MM.1S (cell line): ENCODE measurements at regions not wholly inside any gene's neighbourhood (a gene's known extent, or its start where the extent isn't known, plus 50 kb on each side); places are given as distances from the start of the nearest gene placed in this dataset.

Source experiments
- DNase-seq: peaks from one replicate; pipeline ENCODE4 v3.0.0-alpha.2; 2015
- H2AFZ ChIP-seq: fragments of 300-600 bp; sonication (generic); 2 replicates; pipeline ENCODE4 v1.6.0; 2016; ENCODE audit warnings: antibody characterized with exemption, low read length
- H3F3A ChIP-seq: fragments of 300-600 bp; sonication (generic); 2 replicates; pipeline ENCODE4 v1.6.1; 2016; ENCODE audit warnings: mild to moderate bottlenecking, antibody characterized with exemption, low read length, moderate library complexity, mixed read lengths; ENCODE audit not compliant: insufficient read depth
- H3K27ac ChIP-seq: fragments of 300-600 bp; sonication (generic); 2 replicates; pipeline ENCODE4 v1.5.1; 2016; ENCODE audit warnings: mild to moderate bottlenecking, low read length
- H3K27me3 ChIP-seq: fragments of 300-600 bp; sonication (generic); replicated peaks from 2 replicates; pipeline ENCODE4 v1.6.0; 2016; ENCODE audit warnings: low read length; ENCODE audit not compliant: insufficient read depth
- H3K36me3 ChIP-seq: fragments of 300-600 bp; sonication (generic); replicated peaks from 2 replicates; pipeline ENCODE4 v1.6.1; 2016; ENCODE audit warnings: mild to moderate bottlenecking, low read length, mixed read lengths; ENCODE audit not compliant: insufficient read depth
- H3K4me1 ChIP-seq: fragments of 300-600 bp; sonication (generic); 2 replicates; pipeline ENCODE4 v1.6.1; 2016; ENCODE audit warnings: low read length, mixed read lengths
- H3K4me2 ChIP-seq: fragments of 300-600 bp; sonication (generic); 2 replicates; pipeline ENCODE4 v1.6.0; 2016; ENCODE audit warnings: low read depth, low read length
- H3K4me3 ChIP-seq: fragments of 300-600 bp; sonication (generic); 2 replicates; pipeline ENCODE4 v1.5.1; 2016; ENCODE audit warnings: low read length, mixed read lengths
- H3K79me2 ChIP-seq: fragments of 300-600 bp; sonication (generic); 2 replicates; pipeline ENCODE4 v1.6.1; 2016; ENCODE audit warnings: mixed run types, low read length, mixed read lengths
- H3K9ac ChIP-seq: fragments of 300-600 bp; sonication (generic); 2 replicates; pipeline ENCODE4 v1.6.1; 2016; ENCODE audit warnings: low read length, mixed read lengths
- H3K9me2 ChIP-seq: fragments of 300-600 bp; sonication (generic); replicated peaks from 2 replicates; pipeline ENCODE4 v1.6.1; 2016; ENCODE audit warnings: mild to moderate bottlenecking, low read length, mixed read lengths; ENCODE audit not compliant: insufficient read depth
- H3K9me3 ChIP-seq: fragments of 300-600 bp; sonication (generic); replicated peaks from 2 replicates; pipeline ENCODE4 v1.6.1; 2016; ENCODE audit warnings: mild to moderate bottlenecking, low read length, mixed read lengths; ENCODE audit not compliant: insufficient read depth
- H4K20me1 ChIP-seq: fragments of 300-600 bp; sonication (generic); 2 replicates; pipeline ENCODE4 v1.6.1; 2016; ENCODE audit warnings: mild to moderate bottlenecking, low read length, moderate library complexity, mixed read lengths; ENCODE audit not compliant: insufficient read depth
- CTCF ChIP-seq: fragments of 300-600 bp; sonication (generic); IDR thresholded peaks from 2 replicates; pipeline ENCODE4 v1.5.1; 2016; ENCODE audit warnings: antibody characterized with exemption, low read length, mixed read lengths
- EZH2 ChIP-seq: fragments of 300-600 bp; sonication (generic); optimal IDR thresholded peaks from 2 replicates; pipeline ENCODE3; 2017; ENCODE audit warnings: low read depth, mild to moderate bottlenecking, antibody characterized with exemption, low read length, mixed read lengths
- EZH2phosphoT487 ChIP-seq: fragments of 300-600 bp; sonication (generic); IDR thresholded peaks from 2 replicates; pipeline ENCODE4 v1.6.1; 2018; ENCODE audit warnings: antibody characterized with exemption, low read length

DNA sequence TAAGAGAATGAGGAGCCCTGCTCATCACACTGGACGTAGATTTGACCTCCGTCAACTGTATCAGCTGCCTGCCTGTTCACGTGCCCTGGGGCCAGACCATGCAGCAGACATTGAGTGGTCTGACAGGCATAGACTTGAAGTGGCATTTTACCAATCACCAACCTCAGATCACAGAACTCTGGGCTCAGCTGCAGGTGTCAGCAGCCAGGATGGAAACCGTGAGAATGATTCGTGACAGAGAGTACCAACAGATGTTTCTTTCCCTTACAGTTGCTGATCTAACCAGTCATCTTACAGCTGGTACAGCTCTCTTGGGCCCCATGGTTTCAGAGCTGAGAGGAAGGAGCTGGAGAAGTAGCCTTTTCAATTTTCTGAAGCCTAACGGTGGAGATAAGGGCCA lies 148.9 kb downstream of the EN1 start:
- Histone ChIP-seq H3K36me3 (no peaks in the 10 kb centered on the region), H3K9ac (0 out of 2 replicates have a peak overlapping the region, but pooled peaks have one; percentile 14), H2AFZ (0 out of 2 replicates have a peak overlapping the region, but pooled peaks have one; percentile 1), H4K20me1 (no peaks in the 10 kb centered on the region), H3K9me2 (no peaks in the 10 kb centered on the region), H3K4me1 (peaks cover 10% of the 10 kb centered on the region), H3K79me2 (no peaks in the 10 kb centered on the region), H3K27ac (peak overlapping the region; percentile 60), H3F3A (peaks cover 7% of the 10 kb centered on the region; the same call in 1 of the 2 replicates), H3K9me3 (no peaks in the 10 kb centered on the region), H3K27me3 (no peaks in the 10 kb centered on the region), H3K4me3 (no peak overlapping the region), H3K4me2 (peak overlapping the region; percentile 4; the same call in 1 of the 2 replicates)
- peak; percentile 89 for DNase-seq
- TF ChIP-seq EZH2phosphoT487, result no peak
- no peak for TF ChIP-seq EZH2
- TF ChIP-seq CTCF, result no peak

DNA sequence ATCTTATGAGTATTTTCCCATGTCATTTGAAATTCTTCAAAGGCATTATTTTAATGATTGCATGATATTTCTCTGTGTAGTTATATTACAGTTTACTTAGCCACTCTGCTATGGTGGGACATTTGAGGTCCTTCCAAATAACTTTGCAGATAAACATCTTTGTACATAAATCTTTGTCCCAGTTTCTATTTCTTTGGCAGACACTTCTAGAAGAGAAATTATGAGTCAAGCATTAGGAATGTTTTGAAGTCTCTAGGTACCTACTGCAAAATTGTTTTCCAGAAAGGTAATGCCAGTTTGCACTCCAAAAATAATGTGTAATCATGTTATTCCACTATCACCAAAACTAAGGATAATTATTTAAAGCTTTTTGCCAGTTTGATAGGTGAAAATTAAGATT lies 149.7 kb downstream of the EN1 start:
- TF ChIP-seq CTCF, result no peak
- no peak overlapping the region for H3K4me3 ChIP-seq

DNA sequence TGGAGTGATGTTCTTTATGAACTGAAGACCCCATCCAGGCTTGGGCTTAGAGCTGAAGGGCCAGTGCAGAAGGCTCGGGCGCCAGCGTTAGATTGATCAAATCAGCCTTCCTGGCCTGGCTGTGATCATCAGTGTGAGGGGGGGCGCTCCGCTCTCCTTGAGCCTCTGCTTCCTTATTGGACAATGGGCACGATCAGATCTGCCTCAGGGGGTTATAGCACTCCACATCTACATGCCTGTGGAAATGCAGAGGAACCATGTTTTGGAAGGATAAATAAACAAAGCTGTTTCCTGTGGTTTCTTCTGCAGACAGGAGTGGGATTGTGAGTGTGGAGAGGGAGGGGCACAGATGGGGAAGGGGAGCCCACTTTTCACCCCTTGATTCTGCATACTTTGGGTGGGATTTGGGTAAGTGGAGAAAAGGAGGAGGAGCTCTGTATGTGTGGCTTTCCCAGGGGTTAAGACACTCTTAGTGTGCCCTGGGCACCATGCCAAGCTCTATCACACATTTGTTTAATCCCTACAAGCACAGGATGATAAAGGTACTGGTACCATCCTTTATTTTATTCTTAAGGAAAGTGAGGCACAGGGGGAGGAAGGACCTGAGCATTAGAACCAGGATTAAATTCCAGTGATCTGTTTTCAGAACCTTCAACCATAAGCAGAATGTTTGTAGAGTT lies 150.5 kb downstream of the EN1 start:
- H3K27ac ChIP-seq, result no peak overlapping the region
- no peaks in the 10 kb centered on the region for H3K9me3 ChIP-seq
- H3F3A ChIP-seq, result peaks cover 7% of the 10 kb centered on the region; the same call in 1 of the 2 replicates
- H3K4me2 ChIP-seq, result no peak overlapping the region
- DNase-seq, result no peak
- H3K4me1 ChIP-seq, result peaks cover 10% of the 10 kb centered on the region
- H3K27me3 ChIP-seq, result no peaks in the 10 kb centered on the region
- H3K36me3 ChIP-seq, result no peaks in the 10 kb centered on the region
- no peaks in the 10 kb centered on the region for H3K79me2 ChIP-seq
- H4K20me1 ChIP-seq, result no peaks in the 10 kb centered on the region
- H2AFZ ChIP-seq, result no peak overlapping the region
- no peak overlapping the region for H3K9ac ChIP-seq
- H3K4me3 ChIP-seq, result no peak overlapping the region
- no peak for TF ChIP-seq EZH2
- TF ChIP-seq CTCF, result no peak
- no peak for TF ChIP-seq EZH2phosphoT487
- H3K9me2 ChIP-seq, result no peaks in the 10 kb centered on the region

More for the DNA sequence above, 149.7 kb downstream of the EN1 start:
- DNase-seq, result no peak
- no peaks in the 10 kb centered on the region for H3K9me3 ChIP-seq
- H3K9ac ChIP-seq, result no peak overlapping the region
- H3K27ac ChIP-seq, result peak overlapping the region; percentile 60; the same call in 1 of the 2 replicates
- H3K4me2 ChIP-seq, result no peak overlapping the region
- no peaks in the 10 kb centered on the region for H3K27me3 ChIP-seq
- H4K20me1 ChIP-seq, result no peaks in the 10 kb centered on the region
- H3K4me1 ChIP-seq, result peaks cover 10% of the 10 kb centered on the region
- H3K36me3 ChIP-seq, result no peaks in the 10 kb centered on the region
- H3K9me2 ChIP-seq, result no peaks in the 10 kb centered on the region
- no peak overlapping the region for H2AFZ ChIP-seq
- peaks cover 7% of the 10 kb centered on the region; the same call in 1 of the 2 replicates for H3F3A ChIP-seq
- no peaks in the 10 kb centered on the region for H3K79me2 ChIP-seq
